CD4-positive, alpha-beta memory T cell (primary cell): ENCODE measurements at regions not wholly inside any gene's neighbourhood (a gene's known extent, or its start where the extent isn't known, plus 50 kb on each side); places are given as distances from the start of the nearest gene placed in this dataset.

Experiments
- CTCF ChIA-PET: fragments of 350-600 bp; sonication (Branson Sonifier 250); formaldehyde crosslinking; loops from one replicate; lab custom pipeline; 2021; ENCODE audit warnings: inconsistent platforms; ENCODE audit not compliant: partially characterized antibody; lab: Charles Lee
- POLR2A ChIA-PET: fragments of 350-600 bp; sonication (Branson Sonifier 250); formaldehyde crosslinking; loops from one replicate; lab custom pipeline; 2021; ENCODE audit not compliant: partially characterized antibody; lab: Charles Lee
- DNase-seq, 5 donors: peaks; one replicate each; pipeline versions ENCODE4 v3.0.0 to v3.0.0-alpha.2; 2020 to 2022; ENCODE audit warnings: mixed read lengths in 1 of 5
- H3K27ac ChIP-seq: one replicate; pipeline ENCODE4 v1.7.0; 2013; ENCODE audit warnings: low read depth, low read length
- H3K27me3 ChIP-seq: 2 replicates; pipeline ENCODE4 v1.7.0; 2013; ENCODE audit warnings: mild to moderate bottlenecking, low read length, moderate library complexity; ENCODE audit not compliant: insufficient read depth
- H3K36me3 ChIP-seq: 2 replicates; pipeline ENCODE4 v1.7.0; 2013; ENCODE audit warnings: mild to moderate bottlenecking, low read length, moderate library complexity; ENCODE audit not compliant: insufficient read depth
- H3K4me1 ChIP-seq: 2 replicates; pipeline ENCODE4 v1.7.0; 2013; ENCODE audit warnings: mild to moderate bottlenecking, low read length, moderate library complexity; ENCODE audit not compliant: insufficient read depth
- H3K4me3 ChIP-seq, 2 donors: one replicate each; pipeline ENCODE4 v1.7.0; 2013; ENCODE audit warnings: low read length in 2 of 2, mild to moderate bottlenecking in 1 of 2
- H3K9me3 ChIP-seq, 2 donors: one replicate each; pipeline ENCODE4 v1.7.0; 2013; ENCODE audit warnings: low read length in 2 of 2, control low read depth in 1 of 2; ENCODE audit not compliant: control insufficient read depth in 1 of 2
- H3K27ac Mint-ChIP-seq, 7 donors: one replicate each; pipeline ENCODE4 v1.8.0; 2020 to 2021; ENCODE audit warnings: mixed read lengths in 7 of 7, mild to moderate bottlenecking in 6 of 7, inconsistent platforms in 3 of 7, moderate library complexity in 3 of 7
- H3K27me3 Mint-ChIP-seq, 2 donors: one replicate each; pipeline ENCODE4 v1.8.0; 2020 to 2021; ENCODE audit warnings: mixed read lengths in 2 of 2
- H3K36me3 Mint-ChIP-seq, 2 donors: one replicate each; pipeline ENCODE4 v1.8.0; 2020 to 2021; ENCODE audit warnings: mixed read lengths in 2 of 2, inconsistent platforms in 1 of 2, mild to moderate bottlenecking in 1 of 2
- H3K4me1 Mint-ChIP-seq, 4 donors: one replicate each; pipeline ENCODE4 v1.8.0; 2020 to 2021; ENCODE audit warnings: mixed read lengths in 4 of 4, mild to moderate bottlenecking in 1 of 4
- H3K4me3 Mint-ChIP-seq, 8 donors: one replicate each; pipeline ENCODE4 v1.8.0; 2020 to 2021; ENCODE audit warnings: mixed read lengths in 8 of 8, mild to moderate bottlenecking in 7 of 8, moderate library complexity in 6 of 8, inconsistent platforms in 3 of 8
- H3K9me3 Mint-ChIP-seq, 8 donors: one replicate each; pipeline ENCODE4 v1.8.0; 2020 to 2021; ENCODE audit warnings: mixed read lengths in 8 of 8, mild to moderate bottlenecking in 5 of 8, inconsistent platforms in 3 of 8, moderate library complexity in 1 of 8
- intact Hi-C: fragments of 100-400 bp; cut with micrococcal nuclease; formaldehyde crosslinking; loops from one replicate; pipeline ENCODE4 v1.15.1; 2023

DNA sequence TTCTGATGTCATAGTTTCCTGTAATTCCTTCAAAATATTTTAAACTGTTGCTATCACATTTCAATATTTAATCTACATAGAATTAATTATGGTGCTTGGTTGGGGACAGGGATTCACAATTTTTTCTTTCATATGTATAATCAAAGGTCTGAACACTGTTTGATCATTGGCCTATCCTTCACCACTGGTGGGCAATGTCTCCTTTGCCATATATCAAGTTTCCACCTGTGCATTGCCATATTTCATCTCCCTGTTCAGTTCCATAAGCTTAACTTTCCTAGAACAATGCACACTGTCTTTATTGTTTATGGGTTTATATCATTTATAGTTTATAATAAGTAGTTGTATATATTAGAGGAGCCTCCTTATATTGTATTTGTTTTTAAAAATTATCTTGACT, 374.9 kb upstream of the PTBP2 start:
- ChIA-PET CTCF (no interaction called here), POLR2A (no interaction called here)
- Mint-ChIP-seq H3K27me3 (no peaks in the 10 kb centered on the region), H3K27ac (no peak overlapping the region), H3K9me3 (peaks cover 0 to 9% (median 0%) of the 10 kb centered on the region in 8 donors), H3K36me3 (no peaks in the 10 kb centered on the region), H3K4me1 (no peaks in the 10 kb centered on the region), H3K4me3 (no peak overlapping the region)
- no peaks in the 10 kb centered on the region for H3K4me1 ChIP-seq
- no peaks in the 10 kb centered on the region for H3K9me3 ChIP-seq
- intact Hi-C loops, result no loop called here
- no peak for DNase-seq
- H3K27ac ChIP-seq, result no peak overlapping the region
- H3K36me3 ChIP-seq, result no peaks in the 10 kb centered on the region
- H3K27me3 ChIP-seq, result no peaks in the 10 kb centered on the region
- no peak overlapping the region for H3K4me3 ChIP-seq

DNA sequence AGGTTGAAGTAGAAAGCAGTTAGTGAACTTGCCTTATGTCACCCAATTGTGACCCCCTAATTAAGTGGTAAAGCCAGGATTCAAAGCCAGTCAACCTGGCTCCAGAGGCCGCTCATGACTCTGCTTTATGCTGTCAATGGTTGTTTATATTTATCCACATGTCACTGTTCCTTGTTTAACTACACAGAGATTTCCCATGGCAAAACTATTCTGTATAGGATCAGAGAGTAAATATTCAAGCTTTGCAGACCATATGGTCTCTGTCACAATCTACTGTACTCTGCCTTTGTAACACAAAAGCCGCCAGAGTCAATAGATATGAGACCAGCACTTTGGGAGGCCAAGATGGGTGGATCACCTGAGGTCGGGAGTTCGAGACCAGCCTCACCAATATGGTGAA, 371.7 kb upstream of the PTBP2 start:
- CTCF ChIA-PET, result no interaction called here
- H3K4me3 ChIP-seq, result no peak overlapping the region
- Mint-ChIP-seq H3K27ac (no peak overlapping the region), H3K9me3 (peaks cover 0 to 4% (median 0%) of the 10 kb centered on the region in 8 donors), H3K36me3 (no peaks in the 10 kb centered on the region), H3K4me1 (no peaks in the 10 kb centered on the region), H3K27me3 (no peaks in the 10 kb centered on the region), H3K4me3 (no peak overlapping the region)
- POLR2A ChIA-PET, result no interaction called here
- intact Hi-C loops, result no loop called here
- H3K27ac ChIP-seq, result no peak overlapping the region
- no peaks in the 10 kb centered on the region for H3K4me1 ChIP-seq
- no peaks in the 10 kb centered on the region for H3K27me3 ChIP-seq
- no peak for DNase-seq
- H3K9me3 ChIP-seq, result no peaks in the 10 kb centered on the region
- no peaks in the 10 kb centered on the region for H3K36me3 ChIP-seq

DNA sequence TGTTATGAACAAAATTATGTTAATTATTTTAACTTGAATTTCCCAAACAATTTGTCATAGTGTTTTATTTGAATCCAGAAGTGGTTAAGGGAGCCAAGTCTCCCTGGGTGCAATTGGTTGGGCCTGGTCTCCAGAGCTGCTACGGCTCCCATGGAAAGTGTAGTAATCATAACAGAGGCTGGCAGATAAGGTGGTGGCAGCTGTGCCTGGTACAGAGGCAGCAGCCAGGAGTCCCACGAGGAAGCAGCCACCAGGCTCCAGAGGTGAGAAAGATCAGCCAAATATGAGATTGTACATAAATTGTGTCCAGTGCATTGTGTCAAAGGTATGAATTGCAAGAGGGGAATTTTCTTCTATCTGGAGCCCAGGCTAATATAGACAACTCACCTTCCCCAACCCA, 368.9 kb upstream of the PTBP2 start:
- Histone ChIP-seq H3K9me3 (no peaks in the 10 kb centered on the region), H3K27ac (no peak overlapping the region), H3K27me3 (no peaks in the 10 kb centered on the region), H3K4me3 (no peak overlapping the region), H3K36me3 (no peaks in the 10 kb centered on the region), H3K4me1 (no peaks in the 10 kb centered on the region)
- intact Hi-C loops, result no loop called here
- H3K36me3 Mint-ChIP-seq, result no peaks in the 10 kb centered on the region
- peaks cover 0 to 4% (median 0%) of the 10 kb centered on the region in 8 donors for H3K9me3 Mint-ChIP-seq
- POLR2A ChIA-PET, result no interaction called here
- no peak overlapping the region for H3K4me3 Mint-ChIP-seq
- CTCF ChIA-PET, result no interaction called here
- no peaks in the 10 kb centered on the region for H3K4me1 Mint-ChIP-seq
- no peak overlapping the region for H3K27ac Mint-ChIP-seq
- no peak for DNase-seq
- no peaks in the 10 kb centered on the region for H3K27me3 Mint-ChIP-seq

DNA sequence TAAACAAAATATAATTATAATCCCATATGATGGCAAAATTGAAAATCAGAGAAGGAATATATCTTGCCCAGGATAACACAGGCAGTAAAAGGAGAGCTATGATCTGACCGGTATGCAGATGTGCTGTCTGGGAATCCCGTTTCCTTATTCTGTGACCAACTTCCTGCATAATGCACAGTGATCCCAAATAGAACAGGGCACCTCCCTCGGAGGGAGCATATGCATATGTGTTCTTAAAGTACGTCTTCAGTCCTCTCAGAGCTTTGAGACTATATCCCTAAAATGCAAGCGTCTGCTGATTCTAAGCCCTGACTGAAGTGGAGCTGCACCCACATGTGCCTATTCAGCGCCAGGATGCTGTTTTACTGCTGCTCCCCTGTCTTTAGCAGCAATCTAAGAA, 366.1 kb upstream of the PTBP2 start:
- Mint-ChIP-seq H3K4me1 (no peaks in the 10 kb centered on the region), H3K27ac (no peak overlapping the region), H3K4me3 (no peak overlapping the region), H3K9me3 (peaks cover 0 to 4% (median 0%) of the 10 kb centered on the region in 8 donors), H3K27me3 (no peaks in the 10 kb centered on the region), H3K36me3 (no peaks in the 10 kb centered on the region)
- H3K36me3 ChIP-seq, result no peaks in the 10 kb centered on the region
- intact Hi-C loops, result no loop called here
- ChIA-PET POLR2A (no interaction called here), CTCF (no interaction called here)
- no peak overlapping the region for H3K27ac ChIP-seq
- no peaks in the 10 kb centered on the region for H3K27me3 ChIP-seq
- H3K4me1 ChIP-seq, result no peaks in the 10 kb centered on the region
- H3K9me3 ChIP-seq, result no peaks in the 10 kb centered on the region
- no peak overlapping the region for H3K4me3 ChIP-seq
- DNase-seq, result no peak

DNA sequence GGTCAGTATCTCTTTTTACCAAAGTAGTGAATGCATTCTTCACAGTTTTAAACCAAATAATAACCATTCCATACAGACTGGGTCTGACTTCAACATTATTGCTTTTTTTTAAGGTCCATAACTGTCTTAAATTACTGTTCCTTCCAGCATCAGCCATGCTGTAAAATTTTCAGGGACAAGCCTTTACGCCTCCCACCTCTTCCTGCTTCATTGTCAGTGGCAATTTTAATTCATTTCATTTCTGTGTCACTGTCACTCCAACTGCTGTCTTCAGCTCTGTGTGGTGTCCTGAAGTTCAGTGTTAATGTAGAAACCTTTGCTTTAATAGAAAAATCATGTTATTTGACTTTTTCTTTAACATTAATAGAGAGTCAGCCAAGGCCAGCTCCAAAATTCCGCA, 365.6 kb upstream of the PTBP2 start:
- DNase-seq, result no peak
- POLR2A ChIA-PET, result no interaction called here
- Mint-ChIP-seq H3K36me3 (no peaks in the 10 kb centered on the region), H3K9me3 (peaks cover 0 to 4% (median 0%) of the 10 kb centered on the region in 8 donors), H3K4me1 (no peaks in the 10 kb centered on the region), H3K27ac (no peak overlapping the region), H3K27me3 (no peaks in the 10 kb centered on the region), H3K4me3 (no peak overlapping the region)
- Histone ChIP-seq H3K27ac (no peak overlapping the region), H3K9me3 (no peaks in the 10 kb centered on the region), H3K36me3 (no peaks in the 10 kb centered on the region), H3K4me1 (no peaks in the 10 kb centered on the region), H3K4me3 (no peak overlapping the region), H3K27me3 (no peaks in the 10 kb centered on the region)
- CTCF ChIA-PET, result no interaction called here
- intact Hi-C loops, result no loop called here

DNA sequence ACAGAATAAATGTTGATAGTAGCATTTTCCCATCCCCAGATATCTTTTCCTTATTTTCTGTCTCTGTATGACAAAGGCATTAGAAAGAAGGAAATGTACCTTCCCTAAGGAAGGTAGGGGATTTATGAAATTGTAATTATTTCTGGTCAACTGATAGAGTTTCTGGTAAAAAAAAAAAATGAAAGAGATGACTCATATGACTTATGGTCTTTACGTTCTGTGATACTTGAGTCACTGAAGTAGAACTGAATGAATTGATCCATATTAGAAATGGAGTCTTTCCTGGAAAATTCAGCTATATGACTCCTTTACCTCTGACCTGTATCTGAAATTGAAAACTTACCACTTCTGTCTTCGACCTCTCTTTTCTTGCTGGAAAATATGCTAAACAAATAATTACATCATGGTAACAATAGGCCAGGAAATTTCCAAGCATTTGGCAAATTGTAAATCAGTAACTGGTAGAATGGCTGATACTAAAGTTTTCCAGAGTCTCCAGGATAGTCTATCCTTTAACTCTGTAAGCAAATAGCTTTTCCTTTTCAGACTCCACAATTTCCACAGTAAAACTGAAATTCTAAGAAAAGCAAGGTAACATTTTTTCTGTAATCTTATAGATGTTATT, 364.3 kb upstream of the PTBP2 start:
- no peak overlapping the region for H3K4me3 ChIP-seq
- CTCF ChIA-PET, result no interaction called here
- H3K9me3 ChIP-seq, result no peaks in the 10 kb centered on the region
- Mint-ChIP-seq H3K4me1 (no peaks in the 10 kb centered on the region), H3K36me3 (no peaks in the 10 kb centered on the region), H3K27me3 (no peaks in the 10 kb centered on the region), H3K27ac (no peak overlapping the region), H3K4me3 (no peak overlapping the region), H3K9me3 (peaks cover 0 to 2% (median 0%) of the 10 kb centered on the region in 8 donors)
- POLR2A ChIA-PET, result no interaction called here
- H3K27me3 ChIP-seq, result no peaks in the 10 kb centered on the region
- DNase-seq, result no peak
- H3K27ac ChIP-seq, result no peak overlapping the region
- intact Hi-C loops, result no loop called here
- H3K36me3 ChIP-seq, result no peaks in the 10 kb centered on the region
- no peaks in the 10 kb centered on the region for H3K4me1 ChIP-seq

DNA sequence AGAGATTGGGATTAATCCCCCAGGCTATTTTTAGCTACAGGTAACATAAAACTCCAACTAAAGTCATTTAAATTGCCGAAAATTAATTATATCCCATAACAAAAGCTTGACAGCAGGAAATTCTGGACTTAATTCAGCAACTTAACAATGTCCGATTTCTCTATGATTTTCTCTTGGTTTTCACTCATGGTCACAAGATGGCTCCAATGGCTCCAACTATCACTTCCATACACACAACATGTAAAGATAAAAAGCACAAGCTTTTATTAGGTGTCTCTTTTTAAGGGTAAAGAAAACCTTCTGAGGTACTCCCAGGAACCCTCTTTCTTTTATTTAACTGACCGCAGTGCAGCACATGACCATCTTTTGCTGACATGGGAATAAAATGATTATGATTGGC, 363.5 kb upstream of the PTBP2 start:
- no peaks in the 10 kb centered on the region for H3K36me3 Mint-ChIP-seq
- DNase-seq, result no peak
- no peaks in the 10 kb centered on the region for H3K9me3 ChIP-seq
- H3K9me3 Mint-ChIP-seq, result peaks cover 0 to 2% (median 0%) of the 10 kb centered on the region in 8 donors
- no peaks in the 10 kb centered on the region for H3K27me3 Mint-ChIP-seq
- no peaks in the 10 kb centered on the region for H3K27me3 ChIP-seq
- no peak overlapping the region for H3K27ac ChIP-seq
- H3K4me3 ChIP-seq, result no peak overlapping the region
- POLR2A ChIA-PET, result no interaction called here
- H3K27ac Mint-ChIP-seq, result no peak overlapping the region
- H3K4me3 Mint-ChIP-seq, result no peak overlapping the region
- no peaks in the 10 kb centered on the region for H3K4me1 Mint-ChIP-seq
- H3K36me3 ChIP-seq, result no peaks in the 10 kb centered on the region
- CTCF ChIA-PET, result no interaction called here
- intact Hi-C loops, result no loop called here
- H3K4me1 ChIP-seq, result no peaks in the 10 kb centered on the region
